IPS-18a (cell line): ENCODE measurements at regions not wholly inside any gene's neighbourhood (a gene's known extent, or its start where the extent isn't known, plus 50 kb on each side); places are given as distances from the start of the nearest gene placed in this dataset.

Source experiments
- H3K27ac ChIP-seq: one replicate; pipeline ENCODE4 v1.5.1; 2013; ENCODE audit warnings: low read length
- H3K27me3 ChIP-seq: one replicate; pipeline ENCODE4 v1.6.1; 2013; ENCODE audit warnings: mild to moderate bottlenecking, low read length; ENCODE audit not compliant: control insufficient read depth, insufficient read depth
- H3K36me3 ChIP-seq: one replicate; pipeline ENCODE4 v1.6.1; 2013; ENCODE audit warnings: low read depth, low read length; ENCODE audit not compliant: control insufficient read depth
- H3K4me1 ChIP-seq: one replicate; pipeline ENCODE4 v1.6.1; 2013; ENCODE audit warnings: low read depth, low read length; ENCODE audit not compliant: control insufficient read depth
- H3K4me3 ChIP-seq: one replicate; pipeline ENCODE4 v1.5.1; 2013; ENCODE audit warnings: low read length
- H3K9ac ChIP-seq: one replicate; pipeline ENCODE4 v1.6.1; 2013; ENCODE audit warnings: mild to moderate bottlenecking, low read length, moderate library complexity
- H3K9me3 ChIP-seq: one replicate; pipeline ENCODE4 v1.6.1; 2013; ENCODE audit warnings: low read depth, low read length; ENCODE audit not compliant: control insufficient read depth

GRCh38 chr11:104490182-104490581 is 326.2 kb upstream of the PDGFD start:
- Histone ChIP-seq H3K4me3 (no peak overlapping the region), H3K27me3 (no peaks in the 10 kb centered on the region), H3K9ac (no peak overlapping the region), H3K4me1 (no peaks in the 10 kb centered on the region), H3K27ac (no peak overlapping the region), H3K36me3 (no peaks in the 10 kb centered on the region), H3K9me3 (peaks cover 13% of the 10 kb centered on the region)

- peaks cover 5% of the 10 kb centered on the region for H3K9me3 ChIP-seq
- H3K36me3 ChIP-seq = no peaks in the 10 kb centered on the region
- H3K9ac ChIP-seq = no peak overlapping the region
- no peaks in the 10 kb centered on the region for H3K27me3 ChIP-seq
- no peak overlapping the region for H3K27ac ChIP-seq
- H3K4me3 ChIP-seq = no peak overlapping the region
- H3K4me1 ChIP-seq = no peaks in the 10 kb centered on the region
Measured at GRCh38 chr11:104488561-104488960, 324.6 kb upstream of the PDGFD start.

- no peaks in the 10 kb centered on the region for H3K36me3 ChIP-seq
- no peak overlapping the region for H3K9ac ChIP-seq
- H3K27ac ChIP-seq = no peak overlapping the region
- no peaks in the 10 kb centered on the region for H3K27me3 ChIP-seq
- H3K4me3 ChIP-seq = no peak overlapping the region
- no peaks in the 10 kb centered on the region for H3K4me1 ChIP-seq
- peaks cover 8% of the 10 kb centered on the region for H3K9me3 ChIP-seq
Measured at GRCh38 chr11:104487046-104487806, 323.3 kb upstream of the PDGFD start.

GRCh38 chr11:104484804-104485554 is 321.0 kb upstream of the PDGFD start:
- no peak overlapping the region for H3K4me3 ChIP-seq
- no peaks in the 10 kb centered on the region for H3K27me3 ChIP-seq
- peaks cover 7% of the 10 kb centered on the region for H3K9me3 ChIP-seq
- no peak overlapping the region for H3K9ac ChIP-seq
- no peaks in the 10 kb centered on the region for H3K36me3 ChIP-seq
- H3K4me1 ChIP-seq = no peaks in the 10 kb centered on the region
- no peak overlapping the region for H3K27ac ChIP-seq

- Histone ChIP-seq H3K36me3 (no peaks in the 10 kb centered on the region), H3K27me3 (no peaks in the 10 kb centered on the region), H3K4me1 (no peaks in the 10 kb centered on the region), H3K4me3 (no peak overlapping the region), H3K9ac (no peak overlapping the region), H3K27ac (no peak overlapping the region), H3K9me3 (no peaks in the 10 kb centered on the region)
Measured at GRCh38 chr11:104476898-104477297, 313.0 kb upstream of the PDGFD start.

GRCh38 chr11:104476454-104476853 is 312.5 kb upstream of the PDGFD start:
- Histone ChIP-seq H3K27ac (no peak overlapping the region), H3K9ac (no peak overlapping the region), H3K36me3 (no peaks in the 10 kb centered on the region), H3K27me3 (no peaks in the 10 kb centered on the region), H3K9me3 (no peaks in the 10 kb centered on the region), H3K4me3 (no peak overlapping the region), H3K4me1 (no peaks in the 10 kb centered on the region)

- Histone ChIP-seq H3K27me3 (no peaks in the 10 kb centered on the region), H3K9me3 (no peaks in the 10 kb centered on the region), H3K4me1 (no peaks in the 10 kb centered on the region), H3K36me3 (no peaks in the 10 kb centered on the region), H3K9ac (no peak overlapping the region), H3K4me3 (no peak overlapping the region), H3K27ac (no peak overlapping the region)
Measured at GRCh38 chr11:104467404-104467803, 303.5 kb upstream of the PDGFD start.

GRCh38 chr11:104465321-104465720 is 301.4 kb upstream of the PDGFD start:
- no peak overlapping the region for H3K27ac ChIP-seq
- H3K36me3 ChIP-seq = no peaks in the 10 kb centered on the region
- no peak overlapping the region for H3K9ac ChIP-seq
- no peaks in the 10 kb centered on the region for H3K9me3 ChIP-seq
- no peak overlapping the region for H3K4me3 ChIP-seq
- no peaks in the 10 kb centered on the region for H3K4me1 ChIP-seq
- no peaks in the 10 kb centered on the region for H3K27me3 ChIP-seq

GRCh38 chr11:104464691-104465090 is 300.7 kb upstream of the PDGFD start:
- Histone ChIP-seq H3K9ac (no peak overlapping the region), H3K27ac (no peak overlapping the region), H3K4me3 (no peak overlapping the region), H3K9me3 (no peaks in the 10 kb centered on the region), H3K27me3 (no peaks in the 10 kb centered on the region), H3K4me1 (no peaks in the 10 kb centered on the region), H3K36me3 (no peaks in the 10 kb centered on the region)

- Histone ChIP-seq H3K27ac (no peak overlapping the region), H3K9me3 (no peaks in the 10 kb centered on the region), H3K9ac (no peak overlapping the region), H3K4me3 (no peak overlapping the region), H3K4me1 (no peaks in the 10 kb centered on the region), H3K36me3 (no peaks in the 10 kb centered on the region), H3K27me3 (no peaks in the 10 kb centered on the region)
Measured at GRCh38 chr11:104462341-104462740, 298.4 kb upstream of the PDGFD start.

GRCh38 chr11:104451197-104451893 is 287.4 kb upstream of the PDGFD start:
- Histone ChIP-seq H3K27ac (no peak overlapping the region), H3K27me3 (no peaks in the 10 kb centered on the region), H3K9ac (no peak overlapping the region), H3K36me3 (no peaks in the 10 kb centered on the region), H3K9me3 (no peaks in the 10 kb centered on the region), H3K4me1 (no peaks in the 10 kb centered on the region), H3K4me3 (no peak overlapping the region)
